ENCODE measurements at regions not wholly inside any gene's neighbourhood (a gene's known extent, or its start where the extent isn't known, plus 50 kb on each side); places are given as distances from the start of the nearest gene placed in this dataset.

DNA sequence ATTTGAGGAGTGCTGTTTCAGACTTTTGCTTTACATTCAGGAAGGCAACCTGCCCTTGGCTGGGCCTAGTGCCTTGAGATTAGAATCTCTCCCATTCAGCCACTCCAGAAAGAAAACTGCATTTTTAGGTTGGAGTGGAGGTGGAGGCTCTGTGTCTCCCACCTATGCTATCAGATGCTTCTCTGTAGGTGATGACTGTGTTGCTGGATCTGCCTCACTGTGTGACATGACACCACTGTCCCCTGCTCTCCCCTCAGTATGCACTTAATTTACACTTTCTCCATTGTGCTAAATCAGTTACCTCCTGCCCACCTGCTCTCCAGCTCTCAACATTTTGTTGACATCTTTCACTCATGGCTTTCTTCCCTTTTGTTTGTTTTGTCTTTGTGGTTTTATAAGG, 265.8 kb downstream of the TENT4A start:
- no peaks in the 10 kb centered on the region for H3K27me3 Mint-ChIP-seq
- DNase-seq: no peak
- no peak overlapping the region for H3K4me3 Mint-ChIP-seq
- H3K4me1 Mint-ChIP-seq: no peaks in the 10 kb centered on the region
- peaks cover 0 to 8% of the 10 kb centered on the region in 2 donors for H3K9me3 Mint-ChIP-seq
- no peak for ATAC-seq
- H3K27ac Mint-ChIP-seq: no peak overlapping the region

GRCh38 chr5:6989230-6989629, 276.0 kb downstream of the TENT4A start:
- Mint-ChIP-seq H3K4me3 (no peak overlapping the region), H3K27me3 (peaks cover 32% of the 10 kb centered on the region), H3K9me3 (peaks cover 0 to 4% of the 10 kb centered on the region in 2 donors), H3K27ac (no peak overlapping the region), H3K4me1 (no peaks in the 10 kb centered on the region)
- DNase-seq (no peak), ATAC-seq (no peak)

DNA sequence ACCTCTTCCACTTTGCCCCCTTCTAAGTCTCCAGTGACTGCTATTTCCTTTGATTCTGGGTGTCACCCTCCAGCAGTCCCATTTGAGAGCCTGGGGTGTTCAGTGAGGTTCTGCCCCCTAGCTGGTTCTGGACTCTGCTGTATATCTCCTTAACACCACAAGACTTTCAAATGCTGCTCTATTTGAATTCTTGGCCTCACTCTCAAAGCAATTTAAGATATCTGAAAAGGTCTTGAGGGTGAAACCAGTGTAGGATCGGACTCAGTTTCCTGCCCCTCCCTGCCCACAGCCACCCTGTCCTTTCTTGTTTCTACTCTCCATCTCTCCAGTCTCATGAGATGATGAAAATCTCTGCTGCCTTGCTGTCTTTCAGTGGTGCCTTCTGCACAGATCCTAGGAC, 280.9 kb downstream of the TENT4A start:
- no peak overlapping the region for H3K27ac Mint-ChIP-seq
- DNase-seq (no peak), ATAC-seq (no peak)
- H3K9me3 Mint-ChIP-seq: peaks cover 9 to 18% of the 10 kb centered on the region in 2 donors
- no peak overlapping the region for H3K4me3 Mint-ChIP-seq
- H3K27me3 Mint-ChIP-seq: peaks cover 35% of the 10 kb centered on the region
- no peaks in the 10 kb centered on the region for H3K4me1 Mint-ChIP-seq

GRCh38 chr5:6995115-6995514, 281.9 kb downstream of the TENT4A start:
- peaks cover 6 to 25% of the 10 kb centered on the region in 2 donors for H3K9me3 Mint-ChIP-seq
- DNase-seq (no peak), ATAC-seq (no peak)
- peaks cover 25% of the 10 kb centered on the region for H3K27me3 Mint-ChIP-seq
- H3K4me3 Mint-ChIP-seq: no peak overlapping the region
- H3K4me1 Mint-ChIP-seq: no peaks in the 10 kb centered on the region
- H3K27ac Mint-ChIP-seq: no peak overlapping the region

DNA sequence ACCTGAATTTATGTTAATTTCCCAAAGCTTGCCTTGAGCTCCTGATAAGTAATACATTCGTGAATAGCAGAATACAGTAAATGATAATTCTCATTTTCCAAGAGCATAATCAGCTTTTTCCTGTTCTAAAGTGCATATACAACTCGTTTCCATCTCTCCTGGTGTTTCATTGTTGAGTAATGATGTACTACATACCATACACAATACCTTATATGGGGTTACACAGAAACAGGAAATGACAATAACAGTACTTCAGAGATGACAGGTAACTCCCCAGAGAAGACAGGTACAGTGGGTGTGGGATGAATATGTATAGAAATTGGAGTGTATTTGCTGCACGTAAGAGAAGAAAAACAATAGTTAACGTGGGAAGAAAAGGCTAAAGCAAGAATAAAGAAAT, 287.1 kb downstream of the TENT4A start:
- H3K9me3 Mint-ChIP-seq: peaks cover 4 to 25% of the 10 kb centered on the region in 2 donors
- no peak overlapping the region for H3K27ac Mint-ChIP-seq
- DNase-seq: no peak
- H3K4me1 Mint-ChIP-seq: no peaks in the 10 kb centered on the region
- no peaks in the 10 kb centered on the region for H3K27me3 Mint-ChIP-seq
- no peak for ATAC-seq
- no peak overlapping the region for H3K4me3 Mint-ChIP-seq

DNA sequence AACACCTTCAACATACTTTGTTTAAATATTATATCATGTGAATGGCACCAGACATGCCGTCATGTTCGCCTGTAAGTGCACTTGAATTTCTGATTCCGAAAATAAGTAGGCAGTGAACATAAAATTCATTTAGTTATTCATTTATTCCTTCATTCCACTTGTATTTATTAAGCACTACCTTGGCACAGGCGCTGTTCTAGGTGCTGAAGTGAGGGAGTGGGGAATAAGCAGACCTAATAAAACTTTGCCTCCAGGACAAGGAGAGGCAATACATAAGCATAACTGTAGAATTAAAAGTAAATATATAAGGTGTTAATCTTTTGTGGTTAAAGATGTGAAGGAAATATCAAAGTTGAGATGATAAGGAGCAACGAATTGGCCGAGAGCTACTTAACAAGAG, 297.4 kb downstream of the TENT4A start:
- Mint-ChIP-seq H3K27me3 (peaks cover 12% of the 10 kb centered on the region), H3K4me1 (no peaks in the 10 kb centered on the region), H3K27ac (no peak overlapping the region), H3K9me3 (peaks cover 4 to 5% of the 10 kb centered on the region in 2 donors), H3K4me3 (no peak overlapping the region)
- DNase-seq (no peak), ATAC-seq (no peak)

DNA sequence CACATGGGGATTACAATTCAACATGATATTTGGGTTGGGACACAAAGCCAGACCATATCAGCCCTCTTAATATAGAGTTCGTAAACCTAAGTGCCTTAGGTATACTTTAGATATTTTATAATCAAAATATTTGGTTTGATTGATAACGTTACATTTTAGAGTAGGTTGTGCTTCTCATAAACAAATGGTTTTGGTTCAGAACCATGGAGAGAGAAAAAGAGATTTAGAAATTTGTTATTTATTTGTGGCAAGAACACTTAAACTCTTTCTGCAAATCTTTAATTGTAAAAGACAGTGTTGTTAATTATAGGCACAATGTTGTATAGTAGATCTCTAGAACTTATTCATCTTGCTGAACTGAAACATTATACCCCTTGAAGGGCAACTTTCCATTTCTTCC, 298.8 kb downstream of the TENT4A start:
- no peak overlapping the region for H3K4me3 Mint-ChIP-seq
- no peak for DNase-seq
- no peak overlapping the region for H3K27ac Mint-ChIP-seq

GRCh38 chr5:7014611-7015010, 301.4 kb downstream of the TENT4A start:
- no peak for DNase-seq
- no peak overlapping the region for H3K4me3 Mint-ChIP-seq
- H3K27me3 Mint-ChIP-seq: peaks cover 12% of the 10 kb centered on the region
- ATAC-seq: no peak
- H3K4me1 Mint-ChIP-seq: no peaks in the 10 kb centered on the region
- H3K9me3 Mint-ChIP-seq: peaks cover 0 to 14% of the 10 kb centered on the region in 2 donors
- H3K27ac Mint-ChIP-seq: no peak overlapping the region

More for the DNA sequence above, 298.8 kb downstream of the TENT4A start:
- Mint-ChIP-seq H3K27me3 (peaks cover 20% of the 10 kb centered on the region), H3K4me1 (no peaks in the 10 kb centered on the region), H3K9me3 (peaks cover 5 to 8% of the 10 kb centered on the region in 2 donors)
- no peak for ATAC-seq

DNA sequence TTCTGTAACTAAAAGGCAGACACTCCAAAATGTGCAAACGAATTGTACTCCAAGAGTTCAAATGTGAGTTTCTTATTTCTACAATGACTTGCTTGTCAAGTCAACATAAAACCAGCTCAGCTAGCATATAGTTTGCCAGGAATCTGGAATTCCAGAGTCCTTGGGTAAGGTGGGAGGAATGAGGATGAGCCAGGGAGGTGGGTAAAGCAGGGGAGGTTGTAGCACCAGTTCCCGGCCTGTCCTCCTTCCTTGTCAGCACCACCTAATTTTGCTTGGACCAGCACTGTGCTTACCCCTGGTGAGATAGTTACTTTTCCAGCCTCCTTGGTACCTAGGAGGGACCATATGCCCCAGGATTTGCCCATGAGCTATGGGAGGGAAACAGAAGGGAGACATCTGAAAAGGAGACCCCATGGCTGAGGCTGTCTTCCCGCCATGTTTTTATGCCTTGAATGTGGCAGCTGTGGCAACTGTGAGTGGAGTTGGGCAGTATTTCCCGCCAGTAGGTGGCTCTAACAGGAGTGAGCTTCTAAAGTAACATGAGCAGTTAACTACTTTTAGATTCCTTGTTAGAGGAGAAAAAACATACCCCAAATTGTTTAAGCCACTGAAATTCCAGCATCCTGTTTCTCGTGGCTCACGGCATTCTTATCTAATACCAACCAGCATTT, 302.5 kb downstream of the TENT4A start:
- no peak for DNase-seq
- no peak overlapping the region for H3K27ac Mint-ChIP-seq
- ATAC-seq: no peak
- no peak overlapping the region for H3K4me3 Mint-ChIP-seq
- no peaks in the 10 kb centered on the region for H3K4me1 Mint-ChIP-seq
- H3K9me3 Mint-ChIP-seq: peaks cover 0 to 25% of the 10 kb centered on the region in 2 donors
- H3K27me3 Mint-ChIP-seq: peaks cover 12% of the 10 kb centered on the region

GRCh38 chr5:7016999-7017747, 303.9 kb downstream of the TENT4A start:
- no peak for ATAC-seq
- no peak for DNase-seq

DNA sequence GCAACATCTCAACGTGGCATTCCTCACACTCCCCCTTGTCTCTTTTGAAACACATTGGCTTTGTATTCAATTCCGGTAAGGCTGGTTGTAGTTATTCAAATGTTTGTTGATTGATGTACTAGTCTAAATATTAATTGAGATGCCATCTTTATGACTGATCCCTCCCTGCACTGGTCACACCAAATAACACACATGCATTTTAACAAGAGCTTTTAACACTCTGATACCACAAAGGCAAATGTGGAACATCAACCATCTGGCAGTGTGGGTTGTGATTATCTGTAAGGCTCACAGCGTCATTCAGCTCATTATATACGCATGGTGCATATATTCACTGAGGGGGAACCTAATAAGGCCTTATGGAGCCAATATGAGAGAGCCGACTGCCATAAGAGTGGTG, 305.0 kb downstream of the TENT4A start:
- Mint-ChIP-seq H3K4me3 (no peak overlapping the region), H3K4me1 (no peaks in the 10 kb centered on the region), H3K27me3 (peaks cover 12% of the 10 kb centered on the region), H3K27ac (no peak overlapping the region), H3K9me3 (peaks cover 10 to 49% of the 10 kb centered on the region in 2 donors)
- DNase-seq: no peak
- ATAC-seq: no peak

More at GRCh38 chr5:7016999-7017747, 303.9 kb downstream of the TENT4A start:
- Mint-ChIP-seq H3K27me3 (peaks cover 12% of the 10 kb centered on the region), H3K4me1 (no peaks in the 10 kb centered on the region), H3K4me3 (no peak overlapping the region), H3K9me3 (peaks cover 5 to 39% of the 10 kb centered on the region in 2 donors), H3K27ac (no peak overlapping the region)

DNA sequence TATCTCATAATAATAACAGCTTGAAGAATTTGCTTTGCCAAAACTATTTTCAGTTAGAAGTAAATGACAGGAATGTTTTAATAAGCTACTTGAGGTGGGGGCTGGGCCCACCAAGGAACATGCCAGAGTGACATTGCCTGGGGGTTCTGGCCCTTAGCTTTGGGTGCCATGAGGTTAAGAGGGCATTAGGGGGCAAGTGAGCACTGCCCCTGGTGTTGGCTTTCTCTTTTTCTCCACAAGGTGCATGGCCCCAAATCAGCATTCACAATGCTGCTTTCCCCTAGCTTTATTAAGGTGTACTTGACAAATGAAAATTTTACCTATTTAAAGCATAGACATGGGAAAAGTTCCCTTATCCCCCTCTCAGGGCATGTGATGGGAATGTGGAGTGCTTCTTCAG, 305.4 kb downstream of the TENT4A start:
- DNase-seq: no peak
- Mint-ChIP-seq H3K27ac (no peak overlapping the region), H3K4me3 (no peak overlapping the region), H3K9me3 (peaks cover 13 to 51% of the 10 kb centered on the region in 2 donors), H3K4me1 (no peaks in the 10 kb centered on the region), H3K27me3 (peaks cover 12% of the 10 kb centered on the region)
- ATAC-seq: no peak

DNA sequence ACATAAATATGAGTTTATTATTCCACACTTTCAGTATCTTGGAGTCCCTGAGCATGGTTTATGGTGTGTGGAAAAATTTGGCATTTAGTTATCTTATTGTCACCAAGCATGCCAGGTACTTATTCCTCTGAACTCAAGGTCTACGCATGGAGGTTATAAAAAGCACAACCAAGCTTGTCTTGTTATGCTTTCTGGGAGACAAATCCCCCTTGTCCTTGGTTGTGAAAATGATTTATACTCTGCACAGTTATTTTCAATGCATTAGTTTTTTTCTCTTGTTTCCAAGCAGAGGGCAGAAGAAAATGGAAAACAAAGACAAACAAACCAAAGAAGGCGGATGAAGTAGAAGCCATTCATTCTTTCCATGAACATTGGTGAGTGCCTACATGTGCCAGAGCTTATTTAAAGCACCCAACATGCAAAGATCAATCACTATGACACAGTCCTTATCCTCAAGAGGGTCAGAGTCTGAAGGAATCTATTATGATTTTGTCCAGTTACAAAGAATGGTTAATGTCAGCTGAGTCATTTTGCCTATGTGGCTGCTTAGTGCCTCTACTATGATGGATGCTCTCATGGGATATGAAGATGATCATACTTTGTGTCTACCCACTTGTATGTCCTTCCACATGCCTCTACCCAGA, 323.1 kb downstream of the TENT4A start:
- ATAC-seq: no peak
- Mint-ChIP-seq H3K9me3 (peaks cover 4 to 9% of the 10 kb centered on the region in 2 donors), H3K4me3 (no peak overlapping the region)

DNA sequence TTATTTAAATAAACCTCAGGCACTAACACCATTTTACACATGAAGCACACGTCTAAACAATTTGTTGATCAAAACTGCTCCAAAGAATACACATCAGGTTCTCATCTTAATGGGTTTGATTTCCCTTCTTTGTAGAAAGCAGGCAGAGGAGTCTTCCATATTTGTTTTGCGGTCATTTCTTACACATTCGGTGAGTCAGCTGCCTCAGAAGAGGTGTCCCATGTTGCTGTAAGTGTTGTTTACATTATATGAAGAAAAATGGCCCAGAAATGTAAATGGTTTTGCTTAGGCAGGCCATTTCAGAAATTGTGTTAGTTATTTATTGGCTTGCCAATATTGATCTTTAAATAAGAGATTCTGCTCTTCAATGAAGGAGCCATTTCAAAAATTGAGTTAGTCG, 325.8 kb downstream of the TENT4A start:
- no peak for ATAC-seq
- H3K4me3 Mint-ChIP-seq: no peak overlapping the region
- no peaks in the 10 kb centered on the region for H3K4me1 Mint-ChIP-seq
- H3K9me3 Mint-ChIP-seq: peaks cover 4 to 9% of the 10 kb centered on the region in 2 donors
- no peak for DNase-seq
- H3K27me3 Mint-ChIP-seq: peaks cover 11% of the 10 kb centered on the region
- no peak overlapping the region for H3K27ac Mint-ChIP-seq

More for the DNA sequence above, 323.1 kb downstream of the TENT4A start:
- peaks cover 10% of the 10 kb centered on the region for H3K27me3 Mint-ChIP-seq
- H3K4me1 Mint-ChIP-seq: no peaks in the 10 kb centered on the region
- no peak overlapping the region for H3K27ac Mint-ChIP-seq
- DNase-seq: no peak

GRCh38 chr5:7040111-7040510, 326.9 kb downstream of the TENT4A start:
- no peak for DNase-seq
- Mint-ChIP-seq H3K4me3 (no peak overlapping the region), H3K4me1 (no peaks in the 10 kb centered on the region), H3K9me3 (peaks cover 4 to 9% of the 10 kb centered on the region in 2 donors), H3K27ac (no peak overlapping the region), H3K27me3 (peaks cover 11% of the 10 kb centered on the region)
- ATAC-seq: no peak

GRCh38 chr5:7043797-7044196, 330.6 kb downstream of the TENT4A start:
- DNase-seq (no peak), ATAC-seq (no peak)
- Mint-ChIP-seq H3K27me3 (peaks cover 11% of the 10 kb centered on the region), H3K27ac (no peak overlapping the region), H3K4me3 (no peak overlapping the region), H3K4me1 (no peaks in the 10 kb centered on the region), H3K9me3 (peaks cover 0 to 4% of the 10 kb centered on the region in 2 donors)
